ENCODE measurements at regions not wholly inside any gene's neighbourhood (a gene's known extent, or its start where the extent isn't known, plus 50 kb on each side); places are given as distances from the start of the nearest gene placed in this dataset.

DNA sequence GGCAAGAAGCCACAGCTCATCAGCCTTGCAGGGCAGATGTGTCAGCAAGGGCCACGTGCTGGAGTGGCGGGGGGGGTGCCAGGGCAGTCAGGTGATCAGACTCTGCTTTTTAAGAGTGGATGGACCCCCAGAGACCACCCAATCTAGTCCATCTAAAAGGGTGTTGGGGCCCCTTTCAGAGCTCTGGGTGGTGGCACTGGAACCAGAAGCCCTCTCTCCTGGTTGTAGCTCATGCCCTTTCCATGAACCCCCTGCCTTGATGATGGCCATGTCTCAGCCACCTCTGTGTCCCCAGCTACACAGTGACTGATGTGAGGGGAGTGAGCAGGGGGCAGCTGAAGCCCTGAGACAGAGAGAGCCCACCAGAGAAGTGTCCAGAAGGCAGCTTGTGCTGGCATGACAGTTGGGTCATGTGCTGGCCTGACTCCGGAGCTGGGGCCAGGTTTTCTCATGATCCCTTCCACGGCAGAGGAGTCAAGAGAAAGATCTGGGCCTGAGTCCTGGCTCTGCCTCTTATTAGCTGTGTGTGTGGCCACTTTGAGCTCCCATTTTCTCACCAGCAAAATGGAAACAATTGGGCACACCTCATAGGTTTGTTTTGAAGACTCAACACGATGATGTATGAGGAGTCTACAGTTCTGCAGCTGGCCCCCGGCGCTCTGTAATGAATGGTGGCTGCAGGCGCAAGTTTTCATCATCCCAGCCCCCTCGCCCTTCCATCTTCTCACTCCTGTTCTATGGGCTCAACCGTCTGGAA lies 195.7 kb downstream of the ZFP36L2 start:
- no peak for DNase-seq

DNA sequence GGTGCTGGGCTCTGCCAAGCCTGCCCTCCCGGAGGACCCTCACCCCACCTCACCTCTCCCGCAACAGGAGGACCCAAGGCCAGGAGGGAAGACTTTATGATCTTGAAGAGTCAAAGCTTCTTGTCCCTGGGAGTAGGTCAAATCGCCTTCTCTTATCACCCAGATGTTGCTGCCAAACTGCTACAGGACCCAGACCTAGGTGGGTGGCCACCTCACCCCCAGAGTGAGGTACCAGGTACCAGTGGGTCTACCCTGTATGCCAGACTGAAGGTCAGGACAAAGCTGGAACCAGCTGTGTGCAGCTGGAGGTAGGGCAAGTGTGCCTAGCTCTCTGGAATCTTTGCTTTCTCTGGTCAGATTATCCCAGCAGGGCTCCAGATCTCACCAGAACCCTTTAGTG lies 197.2 kb downstream of the ZFP36L2 start:
- DNase-seq = no peak

DNA sequence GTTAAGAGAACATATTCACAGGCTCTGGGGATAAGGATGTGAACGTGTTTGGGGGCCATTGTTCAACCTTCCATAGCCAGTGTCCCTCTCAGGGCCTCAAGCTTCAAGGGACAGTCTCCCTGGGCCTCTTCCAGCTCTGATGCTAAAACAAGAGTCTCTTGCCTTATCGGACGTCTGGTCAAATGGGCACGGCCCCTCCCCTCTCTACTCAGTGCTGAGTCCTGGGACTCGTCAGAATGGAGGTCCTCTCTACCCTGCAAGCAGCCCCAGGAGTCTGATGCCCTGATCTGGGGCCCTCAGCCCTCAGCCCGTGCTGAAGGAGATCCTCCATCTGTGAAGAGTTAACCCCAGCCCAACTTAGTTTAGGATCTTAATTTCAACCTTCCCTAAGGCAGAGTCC lies 198.2 kb downstream of the ZFP36L2 start:
- no peak for DNase-seq

DNA sequence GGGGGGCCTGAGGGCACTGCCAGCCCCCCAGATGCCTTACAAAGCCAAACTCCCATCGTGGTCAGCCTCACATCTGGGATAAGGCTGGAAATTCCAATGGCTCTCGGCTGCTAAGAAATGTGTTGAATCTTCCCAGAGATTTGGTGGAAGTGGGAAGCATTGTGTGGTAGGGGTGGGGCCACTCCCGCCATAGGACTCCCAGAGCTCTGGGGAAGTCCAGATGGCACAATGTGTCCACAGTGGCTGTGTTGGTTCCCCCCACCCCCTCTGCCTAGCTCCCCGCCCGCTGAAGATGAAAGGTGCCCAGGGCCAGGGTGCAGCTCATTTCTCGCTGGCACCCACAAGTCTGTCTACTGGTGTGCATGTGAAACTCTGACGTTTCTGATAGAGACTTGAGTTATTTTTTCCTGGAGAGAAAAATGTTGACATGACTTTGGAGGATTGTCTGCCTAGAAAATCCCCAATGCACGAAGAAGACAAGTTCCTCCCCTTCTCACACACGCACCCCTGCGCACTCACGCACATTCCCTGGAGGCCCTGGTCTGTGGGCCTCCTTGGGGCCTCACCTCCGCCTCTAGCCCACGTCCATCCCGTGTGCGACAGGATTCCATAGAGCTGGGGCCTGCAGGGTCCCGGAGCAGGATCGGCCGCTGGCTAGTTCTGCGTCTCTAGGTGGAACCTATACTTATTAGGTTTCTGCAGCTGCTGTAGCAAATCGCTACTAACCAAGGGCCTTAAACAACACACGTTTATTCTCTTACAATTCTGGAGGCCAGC lies 199.1 kb downstream of the ZFP36L2 start:
- no peak for DNase-seq

DNA sequence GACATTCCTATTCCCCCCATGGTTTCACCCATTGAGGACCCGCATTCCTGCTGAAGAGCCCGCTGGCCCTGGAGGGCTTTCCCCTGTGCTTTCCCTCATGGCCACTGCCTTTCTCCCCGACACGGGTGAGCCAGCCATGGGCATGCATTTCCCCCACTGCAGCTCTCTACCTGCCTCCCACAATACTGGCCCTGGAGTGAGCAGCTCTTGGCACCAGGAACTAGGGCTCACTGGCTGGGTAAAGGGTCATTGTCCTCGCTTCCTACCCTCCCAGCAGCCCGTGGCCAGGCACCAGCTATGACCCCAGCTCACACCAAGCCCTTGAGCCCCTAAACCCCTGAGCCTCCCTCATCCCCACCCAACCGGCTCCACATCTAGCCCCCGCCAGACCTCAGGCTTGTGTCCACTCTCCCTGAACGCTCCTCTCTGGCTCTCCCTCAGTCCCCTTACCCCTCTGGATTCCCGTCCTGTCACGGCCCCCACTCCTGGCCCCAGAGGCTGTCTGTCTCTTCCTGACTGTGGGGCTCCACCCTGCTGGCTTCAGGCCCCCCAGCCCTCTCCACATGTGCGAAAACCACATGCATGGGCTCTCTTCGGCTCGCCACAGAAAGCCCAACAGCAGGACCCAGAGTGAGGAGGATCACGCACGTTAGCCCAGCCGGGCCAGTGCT lies 199.8 kb downstream of the ZFP36L2 start:
- no peak for DNase-seq

DNA sequence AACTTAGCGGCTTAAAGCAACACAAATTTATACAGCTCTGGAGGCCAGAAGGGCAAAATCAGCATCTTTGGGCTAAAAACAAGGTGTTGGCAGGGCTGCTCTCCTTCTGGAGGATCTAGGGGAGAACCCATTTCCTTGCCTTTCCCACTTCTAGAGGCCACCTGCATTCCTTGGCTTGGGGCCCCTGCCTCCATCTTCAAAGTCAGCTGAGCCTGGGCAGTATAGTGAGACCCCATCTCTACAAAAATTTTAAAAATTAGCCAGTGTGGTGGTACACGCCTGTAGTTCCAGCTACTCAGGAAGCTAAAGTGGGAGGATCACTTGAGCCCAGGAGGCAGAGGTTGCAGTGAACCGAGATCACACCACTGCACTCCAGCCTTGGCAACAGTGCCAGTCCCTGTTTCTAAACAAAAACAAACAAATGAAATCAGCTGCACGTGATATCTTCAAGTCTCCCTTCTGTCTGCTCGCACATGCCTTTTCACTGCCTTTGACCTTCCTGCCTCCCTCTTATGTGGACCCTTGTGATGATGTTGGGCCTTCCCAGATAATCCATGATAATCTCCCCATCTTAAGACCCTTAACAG lies 200.6 kb downstream of the ZFP36L2 start:
- no peak for DNase-seq

DNA sequence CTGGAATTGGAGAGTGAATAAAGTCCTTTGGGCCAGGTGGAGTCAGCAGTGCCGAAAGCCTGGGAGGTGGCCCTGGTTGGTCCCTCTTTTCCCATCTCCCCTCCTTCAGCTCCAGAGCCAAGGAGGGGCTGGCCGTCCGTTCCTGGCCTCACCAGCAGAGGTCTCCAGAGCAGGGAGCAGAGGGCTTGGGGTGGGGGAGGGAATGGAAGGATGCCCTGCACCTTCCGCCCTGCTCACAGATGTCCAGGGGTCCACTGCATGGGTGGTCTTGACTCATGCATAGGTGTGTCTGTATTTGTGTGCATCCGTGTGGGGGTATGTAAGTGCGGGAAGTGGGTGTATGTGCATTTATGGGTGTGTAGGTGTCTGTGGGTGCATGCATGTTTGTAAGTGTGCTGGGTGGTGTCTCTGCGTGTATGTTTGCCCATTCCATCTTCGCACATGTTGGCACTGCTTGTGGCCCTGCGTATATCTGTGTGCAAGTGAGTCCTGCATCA lies 201.8 kb downstream of the ZFP36L2 start:
- DNase-seq = peak in 1 of 2 experiments; percentile 39

DNA sequence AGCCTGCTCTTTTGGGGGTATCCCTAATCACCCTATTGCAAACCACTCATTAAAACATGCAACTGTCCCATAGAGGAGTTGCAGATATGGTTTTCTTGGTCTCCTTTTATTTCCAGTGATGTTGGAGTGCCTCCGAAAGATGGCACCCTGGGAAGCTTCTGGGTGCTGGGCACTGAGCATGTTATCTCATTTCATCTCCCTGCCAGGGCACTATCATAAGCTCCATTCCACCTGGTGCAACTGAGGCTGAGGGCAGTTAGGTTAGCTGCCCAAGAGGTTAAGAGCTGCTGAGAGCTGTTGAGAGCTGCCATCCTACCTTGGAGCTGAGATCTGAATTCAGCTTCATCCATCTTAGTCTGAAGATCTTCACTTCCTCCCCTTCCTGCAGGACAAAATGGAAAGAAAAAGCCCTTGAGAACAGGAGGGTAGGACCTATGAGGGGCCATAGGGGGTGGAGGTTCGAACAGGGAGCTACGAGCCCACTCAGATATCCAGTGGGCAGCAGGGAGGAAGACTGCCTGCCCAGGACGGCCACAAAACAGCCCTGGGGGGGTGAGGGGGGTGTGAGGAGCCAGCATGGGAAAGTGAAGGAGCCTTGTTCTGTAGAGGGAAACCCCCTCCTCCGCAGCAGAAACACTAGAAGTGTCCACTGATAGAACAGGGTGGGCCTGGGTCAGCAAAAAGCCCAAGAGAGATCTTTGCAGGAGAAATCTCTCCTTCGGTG lies 202.5 kb downstream of the ZFP36L2 start:
- DNase-seq = no peak

DNA sequence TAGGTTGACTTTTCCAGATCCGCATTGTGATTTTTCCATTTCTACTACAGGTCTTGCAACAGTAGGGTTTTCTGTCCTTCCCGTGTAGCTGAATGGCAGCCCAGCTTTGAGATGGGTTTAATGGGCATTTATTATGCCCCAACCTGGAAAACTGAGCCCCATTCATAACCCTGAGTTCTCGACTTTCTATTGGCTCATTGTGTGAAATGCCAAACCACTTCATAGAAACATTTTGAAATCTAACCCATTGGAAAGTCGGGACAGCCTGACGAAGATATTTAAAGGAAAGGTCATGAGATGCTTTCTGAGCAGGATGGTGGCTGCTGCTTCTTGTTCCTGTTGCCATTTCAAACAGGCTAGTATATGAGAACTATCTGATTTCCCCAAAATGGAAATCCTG lies 203.5 kb downstream of the ZFP36L2 start:
- DNase-seq = no peak

DNA sequence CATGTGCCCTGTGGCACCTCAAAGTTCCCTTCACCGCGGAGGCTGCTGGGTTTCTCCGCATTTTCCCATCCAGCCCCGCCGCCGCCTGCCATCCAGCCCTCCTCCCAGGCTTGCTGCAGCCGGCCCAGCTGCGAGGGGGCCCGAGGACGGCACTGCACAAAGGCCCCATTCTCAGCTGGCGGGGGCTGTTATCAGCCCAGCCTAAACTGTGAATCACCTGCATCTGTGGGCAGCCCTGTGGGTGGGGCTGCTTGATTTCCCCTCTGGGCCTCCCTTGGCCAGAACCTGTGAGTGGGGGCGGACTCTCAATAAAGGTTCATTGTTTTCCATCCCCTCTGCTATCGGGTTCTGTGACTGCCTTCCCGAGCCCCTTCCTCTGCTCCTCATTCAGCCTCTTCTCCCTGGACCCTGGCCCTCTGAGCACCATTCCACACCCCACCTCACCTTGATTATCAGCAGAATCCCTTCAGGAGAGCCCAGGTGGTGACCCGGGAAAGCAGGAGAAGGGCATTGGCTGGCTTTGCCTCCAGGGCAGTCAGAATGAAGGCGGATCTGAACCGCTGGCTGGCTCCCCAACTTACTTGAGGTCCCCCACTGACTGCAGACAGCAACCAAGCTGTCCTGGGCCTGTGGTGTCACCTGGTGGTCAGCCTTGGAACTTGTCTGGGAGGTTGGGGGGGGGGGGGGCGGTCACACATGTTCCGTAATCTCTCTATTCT lies 204.5 kb downstream of the ZFP36L2 start:
- no peak for DNase-seq

DNA sequence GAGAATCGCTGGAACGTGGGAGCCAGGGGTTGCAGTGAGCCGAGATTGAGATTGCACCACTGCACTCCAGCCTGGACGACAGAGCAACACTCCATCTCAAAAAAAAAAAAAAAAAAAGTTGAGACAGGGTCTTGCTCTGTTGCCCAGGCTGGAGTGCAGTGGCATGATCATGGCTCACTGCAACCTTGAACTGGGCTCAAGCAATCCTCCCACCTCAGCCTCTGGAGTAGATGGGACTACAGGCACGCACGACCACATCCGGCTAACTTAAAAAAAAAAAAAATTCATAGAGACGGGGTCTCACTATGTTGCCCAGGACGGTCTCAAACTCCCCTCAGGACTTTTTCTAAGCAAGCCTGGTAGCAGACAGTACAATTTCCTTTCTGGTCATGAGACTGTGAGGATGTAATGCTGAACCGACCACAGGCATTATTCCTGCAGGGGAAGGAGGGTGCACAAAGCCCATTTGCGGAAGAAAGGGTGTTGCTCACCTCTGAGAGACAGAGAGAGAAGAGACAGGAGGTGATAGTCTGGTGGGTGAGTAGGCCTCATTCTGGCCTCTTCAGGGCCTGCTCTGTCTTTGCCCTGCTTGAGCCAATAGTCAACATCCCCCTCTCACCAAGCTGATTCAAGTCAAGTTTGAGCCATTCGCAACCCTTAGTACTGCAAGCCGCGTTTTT lies 205.3 kb downstream of the ZFP36L2 start:
- no peak for DNase-seq

DNA sequence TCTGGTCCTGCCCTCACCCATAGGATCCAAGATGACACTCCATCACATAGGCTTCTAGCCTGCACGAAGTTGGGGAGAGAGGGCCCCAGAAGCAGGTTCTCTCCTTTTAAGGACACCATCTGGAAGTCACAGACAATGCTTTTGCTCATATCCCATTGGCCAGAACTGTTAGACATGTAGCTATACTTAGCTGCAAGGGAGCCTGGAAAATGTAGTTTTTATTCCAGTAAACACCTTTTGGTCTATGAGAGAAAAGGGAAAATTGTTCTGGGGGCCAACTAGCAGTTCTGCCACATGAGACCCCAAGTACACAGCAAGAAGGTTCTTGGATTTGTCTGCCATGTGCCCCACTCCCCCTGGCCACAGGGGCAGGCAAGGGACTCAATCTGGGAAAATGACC lies 206.1 kb downstream of the ZFP36L2 start:
- no peak for DNase-seq

DNA sequence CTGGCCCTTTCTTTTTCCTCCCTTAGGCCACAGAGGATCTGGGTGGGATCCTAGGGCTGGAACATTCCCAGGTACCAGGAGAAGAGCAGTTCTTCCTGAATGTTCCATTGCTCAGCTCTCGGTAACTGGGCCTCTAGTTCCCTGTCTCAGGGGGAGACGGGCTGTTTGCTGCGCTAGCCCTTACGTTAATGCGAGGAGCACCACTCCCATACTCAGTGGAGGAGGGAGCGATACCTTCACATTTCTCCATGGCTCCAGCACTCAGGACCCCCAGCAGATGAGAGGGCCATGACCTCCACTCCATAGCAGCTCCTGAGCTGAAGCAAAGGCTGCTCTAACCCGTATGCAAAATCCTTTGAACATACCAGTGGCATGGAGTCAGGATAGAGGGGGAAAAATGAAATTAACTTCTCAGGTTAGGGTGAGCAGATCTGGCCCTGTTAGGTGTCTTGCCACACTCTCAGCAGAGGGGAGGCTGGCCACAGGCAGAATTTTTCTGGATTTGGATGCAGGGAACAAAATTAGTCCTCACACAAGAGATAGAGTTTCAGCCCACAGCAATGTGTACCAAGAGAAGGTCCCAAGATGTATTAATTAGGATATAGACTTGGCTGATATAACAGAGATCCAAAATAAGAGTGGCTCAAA lies 206.7 kb downstream of the ZFP36L2 start:
- no peak for DNase-seq

DNA sequence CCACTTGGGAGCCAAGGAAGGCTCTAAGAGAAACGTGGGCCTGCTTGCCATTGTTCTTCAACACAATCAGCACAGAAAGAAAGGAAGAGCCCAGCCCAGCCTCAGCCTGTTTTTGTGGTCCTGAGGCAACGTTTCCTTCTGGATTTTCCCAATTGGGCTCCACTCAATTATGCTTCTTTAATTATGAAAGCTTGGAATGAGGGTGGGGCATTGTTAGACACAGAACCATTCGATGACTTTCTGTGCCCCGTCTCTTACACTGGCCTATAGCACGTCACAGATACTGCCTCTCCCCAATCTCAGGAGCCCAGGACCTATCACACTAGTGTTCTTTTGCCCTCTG lies 207.4 kb downstream of the ZFP36L2 start:
- DNase-seq = no peak

DNA sequence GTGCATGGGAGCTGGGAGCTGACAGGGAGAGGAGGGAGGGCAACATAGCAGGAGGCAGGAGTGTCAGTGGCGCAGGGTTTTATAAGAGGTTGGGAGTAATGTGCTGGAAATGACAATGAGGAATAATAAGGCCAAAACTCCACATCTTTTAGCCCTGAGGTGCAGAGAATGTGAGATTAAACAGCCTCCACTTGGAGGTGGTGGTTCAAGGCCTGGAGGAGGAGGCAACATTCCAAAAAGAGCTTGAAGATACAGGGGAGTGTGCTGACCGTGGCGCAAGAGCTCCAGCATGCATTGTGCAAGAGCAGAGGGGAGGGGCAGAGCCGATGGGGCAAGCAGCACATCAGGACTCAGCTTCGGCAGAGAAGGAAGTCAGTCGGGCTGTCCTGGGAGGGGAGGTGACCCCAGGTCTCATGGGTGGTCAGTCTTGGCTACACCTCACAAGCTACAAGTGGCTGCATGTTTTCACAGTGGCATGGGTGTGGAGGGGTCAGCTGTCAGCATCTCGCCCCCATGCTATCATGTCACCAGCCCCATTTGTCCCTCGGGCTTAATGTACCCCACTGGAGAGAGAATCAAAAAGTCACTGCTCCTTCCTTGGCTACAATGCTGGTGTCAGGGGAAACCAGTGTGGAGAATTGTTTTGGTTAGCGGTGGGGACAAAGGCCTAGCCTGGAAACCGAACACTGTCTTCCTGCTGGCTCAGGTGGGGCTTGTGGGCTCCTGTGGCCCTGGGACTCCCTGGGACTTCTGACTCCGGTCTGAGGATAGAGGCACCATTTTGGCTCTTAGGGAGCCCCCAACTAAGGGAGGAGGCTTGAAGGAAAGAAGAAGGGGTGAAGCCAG lies 208.0 kb downstream of the ZFP36L2 start:
- no peak for DNase-seq

DNA sequence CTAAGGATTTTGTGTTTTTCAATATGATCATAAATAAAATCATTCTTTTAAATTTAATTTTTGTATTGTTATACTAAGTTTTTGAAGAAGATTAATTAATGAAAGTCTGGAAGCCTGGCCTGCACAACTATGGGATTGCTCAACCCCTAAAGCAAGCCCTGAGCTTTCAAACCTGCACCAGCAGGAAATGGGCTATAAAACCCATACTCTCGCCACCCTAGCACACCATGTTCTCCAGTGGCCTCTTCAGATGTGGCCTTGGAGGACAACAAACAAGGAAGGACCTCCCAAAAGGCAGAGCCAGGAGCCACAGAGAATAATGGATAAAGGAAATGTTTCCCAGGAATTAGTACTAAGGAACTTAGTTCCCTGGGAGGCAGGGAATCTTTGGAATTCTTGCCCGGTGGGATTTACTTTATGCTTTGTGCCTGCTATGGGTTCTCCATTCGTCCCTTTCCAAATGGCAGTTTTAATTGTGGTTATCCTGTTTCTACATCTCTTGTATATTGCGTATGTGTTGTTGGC lies 212.5 kb downstream of the ZFP36L2 start:
- no peak for DNase-seq

DNA sequence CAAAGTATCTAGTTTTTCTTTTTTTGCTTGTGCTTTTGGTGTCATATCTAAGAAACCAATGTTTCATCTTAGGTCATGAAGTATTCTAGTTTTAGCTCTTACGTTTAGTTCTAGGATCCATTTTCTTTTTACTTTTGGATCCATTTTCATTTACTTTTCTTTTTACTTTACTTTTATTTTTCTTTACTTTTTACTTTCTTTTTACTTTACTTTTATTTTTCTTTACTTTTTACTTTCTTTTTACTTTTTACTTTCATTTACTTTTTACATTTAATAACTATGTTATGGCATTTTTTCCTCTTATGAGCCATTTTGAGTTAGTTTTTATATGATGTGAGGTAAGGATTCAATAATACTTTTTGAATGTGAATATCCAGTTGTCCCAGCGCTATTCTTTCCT lies 213.4 kb downstream of the ZFP36L2 start:
- DNase-seq = no peak

DNA sequence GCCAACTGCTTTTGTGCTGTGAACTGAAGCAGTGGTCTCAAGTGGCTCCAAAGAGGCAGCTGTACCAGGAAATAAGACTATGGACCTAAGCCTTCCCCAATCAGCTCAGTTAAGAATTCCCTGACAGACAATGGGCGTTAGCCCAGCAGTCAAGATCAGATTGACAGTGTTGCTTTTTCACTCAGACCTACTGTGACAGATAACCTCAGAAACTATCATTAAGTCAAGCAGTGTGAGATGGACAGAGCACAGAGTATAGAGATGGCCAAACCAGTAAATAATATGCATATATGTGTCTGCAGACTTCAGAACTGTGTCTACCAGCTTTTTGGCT lies 215.3 kb downstream of the ZFP36L2 start:
- peak in 1 of 2 experiments; percentile 25 for DNase-seq

DNA sequence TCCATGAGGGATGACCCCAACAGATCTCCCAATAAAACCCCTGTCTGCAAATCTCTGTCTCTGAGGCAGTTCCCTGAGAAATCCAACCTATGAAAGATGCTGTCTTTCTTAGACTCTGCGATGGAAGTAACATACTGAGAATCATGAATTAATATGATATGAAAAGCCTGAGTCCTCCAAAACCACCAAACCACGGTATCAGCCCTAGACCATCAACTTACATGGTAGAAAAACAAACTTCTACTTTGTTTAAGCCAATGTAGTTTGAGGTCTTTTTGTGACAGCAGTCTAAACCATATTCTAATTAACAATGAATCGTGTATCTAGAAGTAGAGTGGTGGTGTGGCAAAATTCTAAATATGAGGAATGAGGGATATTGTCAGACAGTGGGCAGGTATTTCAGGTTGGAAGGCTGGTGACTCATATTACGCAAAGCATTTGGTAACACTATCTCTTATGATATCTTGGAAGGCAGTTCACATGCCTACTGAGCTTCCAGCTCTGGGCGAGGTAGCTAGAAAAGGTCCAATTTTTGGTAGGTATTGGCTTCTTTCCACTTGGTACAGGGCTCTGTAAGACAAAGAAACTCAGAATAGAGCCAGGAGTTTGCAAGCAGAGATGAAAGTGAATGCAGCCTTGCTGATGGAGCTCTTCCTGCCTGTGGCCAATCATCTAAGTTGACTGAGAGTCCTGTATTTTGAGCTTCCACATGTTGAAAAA lies 215.8 kb downstream of the ZFP36L2 start:
- peak in 1 of 2 experiments; percentile 46 for DNase-seq
